A549 (cell line): ENCODE measurements at regions not wholly inside any gene's neighbourhood (a gene's known extent, or its start where the extent isn't known, plus 50 kb on each side); places are given as distances from the start of the nearest gene placed in this dataset.

Experiments
- EHMT2 ChIP-seq: fragments of 200-600 bp; sonication (generic); IDR thresholded peaks from 2 replicates; pipeline ENCODE4 v1.6.1; 2016; ENCODE audit warnings: antibody characterized with exemption, low read depth, mild to moderate bottlenecking, moderate library complexity
- EP300 ChIP-seq, 2 experiments: fragments of >200 bp; sonication (Bioruptor Twin); formaldehyde crosslinking; IDR thresholded peaks; 2 replicates in 1 of 2; 3 replicates in 1 of 2; pipeline ENCODE4 v1.6.1; 2016 to 2017
- NPAS2 ChIP-seq: fragments of 250-450 bp; sonication (Bioruptor Pico); IDR thresholded peaks from 2 replicates; pipeline ENCODE4 v1.8.0; 2022; ENCODE audit warnings: mild to moderate bottlenecking, moderate library complexity, borderline replicate concordance
- NR3C1 ChIP-seq: fragments of >200 bp; sonication (Bioruptor Twin); formaldehyde crosslinking; IDR thresholded peaks from 3 replicates; pipeline ENCODE4 v1.6.1; 2017
- POLR2A ChIP-seq: IDR thresholded peaks from 2 replicates; pipeline ENCODE4 v1.6.1; 2012; ENCODE audit warnings: mild to moderate bottlenecking, low read length
- RAD21 ChIP-seq, 2 experiments: fragments of >200 bp in 1 of 2; sonication (Bioruptor Twin) in 1 of 2; formaldehyde crosslinking in 1 of 2; IDR thresholded peaks in 1 of 2; conservative IDR thresholded peaks in 1 of 2; 2 replicates in 1 of 2; 3 replicates in 1 of 2; pipeline ENCODE4 v1.6.1; 2012 to 2018; ENCODE audit warnings: inconsistent platforms in 1 of 2
- TF ChIP-seq, protein P1 (sequence below): fragments of >200 bp; sonication (Bioruptor Twin); formaldehyde crosslinking; IDR thresholded peaks from 3 replicates; pipeline ENCODE4 v1.5.1; 2016
- TF ChIP-seq, protein P2 (sequence below): IDR thresholded peaks from 2 replicates; pipeline ENCODE4 v1.6.1; 2012
- TF ChIP-seq, protein P3 (sequence below): fragments of 250-450 bp; sonication (Bioruptor Pico); IDR thresholded peaks from 2 replicates; pipeline ENCODE4 v1.5.0; 2021; ENCODE audit warnings: mild to moderate bottlenecking, moderate library complexity, borderline replicate concordance

DNA sequence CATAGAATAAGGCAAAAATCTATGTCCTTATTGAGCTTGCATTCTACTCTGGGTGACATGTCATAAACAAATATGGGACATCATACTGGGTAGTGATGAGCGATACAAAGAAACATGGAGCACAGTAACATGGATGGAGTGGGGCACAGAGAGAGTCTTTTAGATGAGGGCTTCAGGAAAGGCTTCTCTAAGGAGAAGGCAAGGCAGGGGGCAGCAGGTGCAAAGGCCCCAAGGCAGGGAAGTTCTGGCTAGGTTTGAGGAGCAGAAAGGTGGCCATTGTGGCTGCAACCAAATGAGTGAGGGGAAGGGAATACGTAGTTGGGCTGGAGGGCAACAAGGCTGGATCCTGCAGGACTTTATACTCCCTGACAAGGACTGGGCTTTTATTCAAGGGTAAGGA is 211.4 kb downstream of the HERPUD2 start:
- TF ChIP-seq, protein P1, sequence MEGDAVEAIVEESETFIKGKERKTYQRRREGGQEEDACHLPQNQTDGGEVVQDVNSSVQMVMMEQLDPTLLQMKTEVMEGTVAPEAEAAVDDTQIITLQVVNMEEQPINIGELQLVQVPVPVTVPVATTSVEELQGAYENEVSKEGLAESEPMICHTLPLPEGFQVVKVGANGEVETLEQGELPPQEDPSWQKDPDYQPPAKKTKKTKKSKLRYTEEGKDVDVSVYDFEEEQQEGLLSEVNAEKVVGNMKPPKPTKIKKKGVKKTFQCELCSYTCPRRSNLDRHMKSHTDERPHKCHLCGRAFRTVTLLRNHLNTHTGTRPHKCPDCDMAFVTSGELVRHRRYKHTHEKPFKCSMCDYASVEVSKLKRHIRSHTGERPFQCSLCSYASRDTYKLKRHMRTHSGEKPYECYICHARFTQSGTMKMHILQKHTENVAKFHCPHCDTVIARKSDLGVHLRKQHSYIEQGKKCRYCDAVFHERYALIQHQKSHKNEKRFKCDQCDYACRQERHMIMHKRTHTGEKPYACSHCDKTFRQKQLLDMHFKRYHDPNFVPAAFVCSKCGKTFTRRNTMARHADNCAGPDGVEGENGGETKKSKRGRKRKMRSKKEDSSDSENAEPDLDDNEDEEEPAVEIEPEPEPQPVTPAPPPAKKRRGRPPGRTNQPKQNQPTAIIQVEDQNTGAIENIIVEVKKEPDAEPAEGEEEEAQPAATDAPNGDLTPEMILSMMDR = no peak
- TF ChIP-seq, protein P2, sequence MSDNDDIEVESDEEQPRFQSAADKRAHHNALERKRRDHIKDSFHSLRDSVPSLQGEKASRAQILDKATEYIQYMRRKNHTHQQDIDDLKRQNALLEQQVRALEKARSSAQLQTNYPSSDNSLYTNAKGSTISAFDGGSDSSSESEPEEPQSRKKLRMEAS = no peak
- TF ChIP-seq NR3C1 (no peak), EP300 (IDR thresholded peaks at IDR 0.05) (no peak), EHMT2 (no peak), NPAS2 (CRISPR knock-in tag) (no peak), RAD21 (conservative IDR thresholded peaks at IDR 0.05 in 1 of 2, IDR thresholded peaks at IDR 0.05 in 1 of 2) (no peak), POLR2A (no peak)
- TF ChIP-seq, protein P3, sequence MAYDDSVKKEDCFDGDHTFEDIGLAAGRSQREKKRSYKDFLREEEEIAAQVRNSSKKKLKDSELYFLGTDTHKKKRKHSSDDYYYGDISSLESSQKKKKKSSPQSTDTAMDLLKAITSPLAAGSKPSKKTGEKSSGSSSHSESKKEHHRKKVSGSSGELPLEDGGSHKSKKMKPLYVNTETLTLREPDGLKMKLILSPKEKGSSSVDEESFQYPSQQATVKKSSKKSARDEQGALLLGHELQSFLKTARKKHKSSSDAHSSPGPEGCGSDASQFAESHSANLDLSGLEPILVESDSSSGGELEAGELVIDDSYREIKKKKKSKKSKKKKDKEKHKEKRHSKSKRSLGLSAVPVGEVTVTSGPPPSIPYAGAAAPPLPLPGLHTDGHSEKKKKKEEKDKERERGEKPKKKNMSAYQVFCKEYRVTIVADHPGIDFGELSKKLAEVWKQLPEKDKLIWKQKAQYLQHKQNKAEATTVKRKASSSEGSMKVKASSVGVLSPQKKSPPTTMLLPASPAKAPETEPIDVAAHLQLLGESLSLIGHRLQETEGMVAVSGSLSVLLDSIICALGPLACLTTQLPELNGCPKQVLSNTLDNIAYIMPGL (CRISPR knock-in tag) = no peak
